H9 (cell line): ENCODE measurements at regions not wholly inside any gene's neighbourhood (a gene's known extent, or its start where the extent isn't known, plus 50 kb on each side); places are given as distances from the start of the nearest gene placed in this dataset.

Experiments
- DNase-seq: peaks from one replicate; pipeline ENCODE4 v3.0.0-alpha.2; 2017
- H2AFZ ChIP-seq: one replicate; pipeline ENCODE4 v1.6.1; 2013; ENCODE audit warnings: mild to moderate bottlenecking, low read length, control low read depth, moderate library complexity
- H2AK5ac ChIP-seq: 2 replicates; pipeline ENCODE4 v1.6.1; 2013; ENCODE audit warnings: low read length, control low read depth, mixed read lengths; ENCODE audit not compliant: insufficient read length
- H2BK120ac ChIP-seq: one replicate; pipeline ENCODE4 v1.6.1; 2013; ENCODE audit warnings: low read depth, mild to moderate bottlenecking, low read length, control low read depth, inconsistent platforms; ENCODE audit not compliant: poor library complexity, severe bottlenecking
- H2BK12ac ChIP-seq: 2 replicates; pipeline ENCODE4 v1.6.1; 2013; ENCODE audit warnings: low read length, control low read depth, mixed read lengths, low read depth; ENCODE audit not compliant: insufficient read length
- H2BK15ac ChIP-seq: 2 replicates; pipeline ENCODE4 v1.6.1; 2013; ENCODE audit warnings: low read depth, low read length, control low read depth
- H2BK20ac ChIP-seq: one replicate; pipeline ENCODE4 v1.6.1; 2013; ENCODE audit warnings: low read depth, mild to moderate bottlenecking, low read length, control low read depth, inconsistent platforms; ENCODE audit not compliant: poor library complexity, severe bottlenecking
- H2BK5ac ChIP-seq: 2 replicates; pipeline ENCODE4 v1.6.1; 2013; ENCODE audit warnings: low read length, control low read depth, mixed read lengths; ENCODE audit not compliant: insufficient read length
- H3K14ac ChIP-seq: 2 replicates; pipeline ENCODE4 v1.6.1; 2013; ENCODE audit warnings: low read length, control low read depth; ENCODE audit not compliant: insufficient read depth
- H3K18ac ChIP-seq: 2 replicates; pipeline ENCODE4 v1.6.1; 2013; ENCODE audit warnings: low read depth, mild to moderate bottlenecking, mixed read lengths, low read length, control low read depth; ENCODE audit not compliant: insufficient read length
- H3K23ac ChIP-seq: 2 replicates; pipeline ENCODE4 v1.6.1; 2013; ENCODE audit warnings: low read length, control low read depth, mixed read lengths, low read depth; ENCODE audit not compliant: insufficient read length
- H3K23me2 ChIP-seq: 2 replicates; pipeline ENCODE4 v1.6.1; 2013; ENCODE audit warnings: low read depth, mild to moderate bottlenecking, mixed read lengths, low read length, control low read depth; ENCODE audit not compliant: insufficient read length, poor library complexity, severe bottlenecking
- H3K27ac ChIP-seq: 2 replicates; pipeline ENCODE4 v1.5.1; 2013; ENCODE audit warnings: low read length, control low read depth, mixed read lengths, low read depth; ENCODE audit not compliant: insufficient read length
- H3K27me3 ChIP-seq: 2 replicates; pipeline ENCODE4 v1.6.1; 2013; ENCODE audit warnings: low read length, control low read depth, inconsistent platforms; ENCODE audit not compliant: insufficient read depth
- H3K4ac ChIP-seq: 2 replicates; pipeline ENCODE4 v1.6.1; 2013; ENCODE audit warnings: low read depth, mild to moderate bottlenecking, control low read depth, inconsistent platforms, low read length, moderate library complexity
- H3K4me1 ChIP-seq: 2 replicates; pipeline ENCODE4 v1.6.1; 2013; ENCODE audit warnings: low read length, control low read depth, inconsistent platforms; ENCODE audit not compliant: insufficient read depth
- H3K4me2 ChIP-seq: 2 replicates; pipeline ENCODE4 v1.6.1; 2013; ENCODE audit warnings: low read length, control low read depth, mixed read lengths; ENCODE audit not compliant: insufficient read length, insufficient read depth
- H3K56ac ChIP-seq: 2 replicates; pipeline ENCODE4 v1.6.1; 2013; ENCODE audit warnings: low read depth, mild to moderate bottlenecking, mixed read lengths, low read length, control low read depth; ENCODE audit not compliant: insufficient read length
- H3K79me1 ChIP-seq: 2 replicates; pipeline ENCODE4 v1.6.1; 2013; ENCODE audit warnings: low read depth, mild to moderate bottlenecking, moderate library complexity, low read length, control low read depth, inconsistent platforms; ENCODE audit not compliant: insufficient read depth, poor library complexity, severe bottlenecking
- H3K79me2 ChIP-seq: 2 replicates; pipeline ENCODE4 v1.6.1; 2013; ENCODE audit warnings: low read length, control low read depth, inconsistent platforms; ENCODE audit not compliant: insufficient read depth
- H3K9ac ChIP-seq: 2 replicates; pipeline ENCODE4 v1.6.1; 2013; ENCODE audit warnings: low read length, control low read depth, mixed read lengths; ENCODE audit not compliant: insufficient read length; ENCODE audit errors: extremely low read depth
- H3K9me3 ChIP-seq: one replicate; pipeline ENCODE4 v1.6.1; 2013; ENCODE audit warnings: low read depth, low read length, inconsistent platforms; ENCODE audit not compliant: control insufficient read depth
- H3T11ph ChIP-seq: one replicate; pipeline ENCODE4 v1.6.1; 2013; ENCODE audit warnings: mild to moderate bottlenecking, low read length, control low read depth, inconsistent platforms
- H4K20me1 ChIP-seq: one replicate; pipeline ENCODE4 v1.6.1; 2013; ENCODE audit not compliant: control insufficient read depth, insufficient read length, insufficient read depth
- H4K5ac ChIP-seq: 2 replicates; pipeline ENCODE4 v1.6.1; 2013; ENCODE audit warnings: low read depth, mild to moderate bottlenecking, mixed read lengths, low read length, control low read depth; ENCODE audit not compliant: insufficient read length
- H4K8ac ChIP-seq: replicated peaks from 2 replicates; pipeline ENCODE4 v1.6.1; 2013; ENCODE audit warnings: low read length, control low read depth, mixed read lengths, low read depth; ENCODE audit not compliant: insufficient read length
- H4K91ac ChIP-seq: 2 replicates; pipeline ENCODE4 v1.6.1; 2013; ENCODE audit warnings: low read depth, mild to moderate bottlenecking, moderate library complexity, mixed read lengths, low read length, control low read depth; ENCODE audit not compliant: insufficient read length
- H3K27ac Mint-ChIP-seq, 3 experiments: 2 replicates in 2 of 3; 3 replicates in 1 of 3; pipeline ENCODE4 v1.8.0; 2020 to 2021; ENCODE audit warnings: mixed read lengths in 3 of 3, mild to moderate bottlenecking in 1 of 3, moderate library complexity in 1 of 3
- H3K27me3 Mint-ChIP-seq: 2 replicates; pipeline ENCODE4 v1.8.0; 2021; ENCODE audit warnings: low read depth, mild to moderate bottlenecking, moderate library complexity, mixed read lengths
- H3K36me3 Mint-ChIP-seq, 3 experiments: 2 replicates in 2 of 3; 3 replicates in 1 of 3; pipeline ENCODE4 v1.8.0; 2020 to 2021; ENCODE audit warnings: low read depth in 3 of 3, mixed read lengths in 3 of 3; ENCODE audit not compliant: insufficient read depth in 1 of 3
- H3K4me1 Mint-ChIP-seq, 2 experiments: 2 replicates each; pipeline ENCODE4 v1.8.0; 2020; ENCODE audit warnings: mixed read lengths in 2 of 2
- H3K4me3 Mint-ChIP-seq, 2 experiments: 2 replicates in 1 of 2; 3 replicates in 1 of 2; pipeline ENCODE4 v1.8.0; 2020 to 2021; ENCODE audit warnings: mild to moderate bottlenecking in 2 of 2, mixed read lengths in 2 of 2, moderate library complexity in 1 of 2
- H3K9me3 Mint-ChIP-seq, 2 experiments: 2 replicates in 1 of 2; 3 replicates in 1 of 2; pipeline ENCODE4 v1.8.0; 2020; ENCODE audit warnings: mild to moderate bottlenecking in 2 of 2, mixed read lengths in 2 of 2, moderate library complexity in 1 of 2
- WGBS: extraction: QIAGEN DNeasy Blood & Tissue Kit; methylation state at CpG from one replicate; pipeline ENCODE4 v1.1.7; 2013; ENCODE audit warnings: missing lambda C conversion rate, low lambda C conversion rate, mixed read lengths; ENCODE audit not compliant: insufficient read length; ENCODE audit errors: extremely low coverage; 5-methylcytosine and 5-hydroxymethylcytosine counted together
- TF ChIP-seq, protein P1 (sequence below): fragments of 200-600 bp; sonication (generic); conservative IDR thresholded peaks from 3 replicates; pipeline ENCODE4 v1.8.0; 2021; ENCODE audit warnings: antibody characterized with exemption, mild to moderate bottlenecking

- Histone ChIP-seq H3K79me1 (no peaks in the 10 kb centered on the region), H3K4me2 (no peak overlapping the region), H4K91ac (no peak overlapping the region), H3K23ac (no peak overlapping the region), H3K4me1 (no peaks in the 10 kb centered on the region), H3K4ac (no peak overlapping the region), H2BK120ac (no peak overlapping the region), H4K20me1 (no peaks in the 10 kb centered on the region), H3T11ph (no peak overlapping the region), H3K27me3 (no peaks in the 10 kb centered on the region), H3K27ac (no peak overlapping the region), H3K56ac (no peak overlapping the region), H4K8ac (no peak overlapping the region), H2BK12ac (no peak overlapping the region), H2BK15ac (no peak overlapping the region), H3K79me2 (no peaks in the 10 kb centered on the region), H2AK5ac (no peak overlapping the region), H2AFZ (no peak overlapping the region), H3K9me3 (peaks cover 52% of the 10 kb centered on the region), H3K18ac (no peak overlapping the region), H3K9ac (no peak overlapping the region), H2BK20ac (no peak overlapping the region), H3K14ac (no peak overlapping the region), H3K23me2 (no peaks in the 10 kb centered on the region), H4K5ac (no peak overlapping the region), H2BK5ac (no peak overlapping the region)
- TF ChIP-seq, protein P1, sequence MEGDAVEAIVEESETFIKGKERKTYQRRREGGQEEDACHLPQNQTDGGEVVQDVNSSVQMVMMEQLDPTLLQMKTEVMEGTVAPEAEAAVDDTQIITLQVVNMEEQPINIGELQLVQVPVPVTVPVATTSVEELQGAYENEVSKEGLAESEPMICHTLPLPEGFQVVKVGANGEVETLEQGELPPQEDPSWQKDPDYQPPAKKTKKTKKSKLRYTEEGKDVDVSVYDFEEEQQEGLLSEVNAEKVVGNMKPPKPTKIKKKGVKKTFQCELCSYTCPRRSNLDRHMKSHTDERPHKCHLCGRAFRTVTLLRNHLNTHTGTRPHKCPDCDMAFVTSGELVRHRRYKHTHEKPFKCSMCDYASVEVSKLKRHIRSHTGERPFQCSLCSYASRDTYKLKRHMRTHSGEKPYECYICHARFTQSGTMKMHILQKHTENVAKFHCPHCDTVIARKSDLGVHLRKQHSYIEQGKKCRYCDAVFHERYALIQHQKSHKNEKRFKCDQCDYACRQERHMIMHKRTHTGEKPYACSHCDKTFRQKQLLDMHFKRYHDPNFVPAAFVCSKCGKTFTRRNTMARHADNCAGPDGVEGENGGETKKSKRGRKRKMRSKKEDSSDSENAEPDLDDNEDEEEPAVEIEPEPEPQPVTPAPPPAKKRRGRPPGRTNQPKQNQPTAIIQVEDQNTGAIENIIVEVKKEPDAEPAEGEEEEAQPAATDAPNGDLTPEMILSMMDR: no peak
- Mint-ChIP-seq H3K4me1 (no peaks in the 10 kb centered on the region), H3K9me3 (peaks cover 68 to 88% of the 10 kb centered on the region in 2 experiments), H3K27me3 (no peaks in the 10 kb centered on the region), H3K36me3 (peaks cover 50 to 77% (median 70%) of the 10 kb centered on the region in 3 experiments), H3K4me3 (no peak overlapping the region), H3K27ac (no peak overlapping the region)
- no peak for DNase-seq
- WGBS: no CpG with 5 or more reads among the region's 3 CpGs
Observed at GRCh38 chr7:138345567-138345966, 114.5 kb upstream of the TRIM24 start.
